ENCODE measurements at regions not wholly inside any gene's neighbourhood (a gene's known extent, or its start where the extent isn't known, plus 50 kb on each side); places are given as distances from the start of the nearest gene placed in this dataset.

DNA sequence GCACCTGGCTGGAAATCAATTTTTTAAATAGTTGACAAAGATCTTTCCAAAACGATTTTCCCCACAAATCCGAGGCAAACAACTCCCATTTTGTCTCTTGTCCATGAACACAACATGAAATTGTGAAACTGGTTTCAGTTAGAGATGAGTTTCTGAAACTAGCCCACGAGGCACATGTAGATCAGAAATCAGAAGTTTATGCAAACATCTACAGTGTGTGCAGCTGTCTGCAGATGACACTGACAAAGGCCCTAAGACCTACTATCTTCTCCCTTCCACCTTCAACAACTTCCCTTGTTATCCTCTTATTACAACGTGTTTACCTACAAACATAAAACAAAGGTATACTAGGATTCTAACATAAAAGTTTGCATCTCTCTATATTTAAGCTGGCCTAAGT lies 183.3 kb downstream of the DIRAS2 start:
- TF ChIP-seq, protein P1, sequence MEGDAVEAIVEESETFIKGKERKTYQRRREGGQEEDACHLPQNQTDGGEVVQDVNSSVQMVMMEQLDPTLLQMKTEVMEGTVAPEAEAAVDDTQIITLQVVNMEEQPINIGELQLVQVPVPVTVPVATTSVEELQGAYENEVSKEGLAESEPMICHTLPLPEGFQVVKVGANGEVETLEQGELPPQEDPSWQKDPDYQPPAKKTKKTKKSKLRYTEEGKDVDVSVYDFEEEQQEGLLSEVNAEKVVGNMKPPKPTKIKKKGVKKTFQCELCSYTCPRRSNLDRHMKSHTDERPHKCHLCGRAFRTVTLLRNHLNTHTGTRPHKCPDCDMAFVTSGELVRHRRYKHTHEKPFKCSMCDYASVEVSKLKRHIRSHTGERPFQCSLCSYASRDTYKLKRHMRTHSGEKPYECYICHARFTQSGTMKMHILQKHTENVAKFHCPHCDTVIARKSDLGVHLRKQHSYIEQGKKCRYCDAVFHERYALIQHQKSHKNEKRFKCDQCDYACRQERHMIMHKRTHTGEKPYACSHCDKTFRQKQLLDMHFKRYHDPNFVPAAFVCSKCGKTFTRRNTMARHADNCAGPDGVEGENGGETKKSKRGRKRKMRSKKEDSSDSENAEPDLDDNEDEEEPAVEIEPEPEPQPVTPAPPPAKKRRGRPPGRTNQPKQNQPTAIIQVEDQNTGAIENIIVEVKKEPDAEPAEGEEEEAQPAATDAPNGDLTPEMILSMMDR (IDR thresholded peaks at IDR 0.05; ENCODE audit: low read length): no peak
- no peak for TF ChIP-seq EZH2 (IDR thresholded peaks at IDR 0.05; ENCODE audit: borderline replicate concordance, low read length)

Measured in OCI-LY1 (cell line).